UCSD-AML1 (cell line): ENCODE measurements at regions not wholly inside any gene's neighbourhood (a gene's known extent, or its start where the extent isn't known, plus 50 kb on each side); places are given as distances from the start of the nearest gene placed in this dataset.

Experiments used
- DNase-seq: peaks from one replicate; lab custom pipeline; 2025; ENCODE audit not compliant: unreplicated experiment; lab: John Stamatoyannopoulos, UW

DNA sequence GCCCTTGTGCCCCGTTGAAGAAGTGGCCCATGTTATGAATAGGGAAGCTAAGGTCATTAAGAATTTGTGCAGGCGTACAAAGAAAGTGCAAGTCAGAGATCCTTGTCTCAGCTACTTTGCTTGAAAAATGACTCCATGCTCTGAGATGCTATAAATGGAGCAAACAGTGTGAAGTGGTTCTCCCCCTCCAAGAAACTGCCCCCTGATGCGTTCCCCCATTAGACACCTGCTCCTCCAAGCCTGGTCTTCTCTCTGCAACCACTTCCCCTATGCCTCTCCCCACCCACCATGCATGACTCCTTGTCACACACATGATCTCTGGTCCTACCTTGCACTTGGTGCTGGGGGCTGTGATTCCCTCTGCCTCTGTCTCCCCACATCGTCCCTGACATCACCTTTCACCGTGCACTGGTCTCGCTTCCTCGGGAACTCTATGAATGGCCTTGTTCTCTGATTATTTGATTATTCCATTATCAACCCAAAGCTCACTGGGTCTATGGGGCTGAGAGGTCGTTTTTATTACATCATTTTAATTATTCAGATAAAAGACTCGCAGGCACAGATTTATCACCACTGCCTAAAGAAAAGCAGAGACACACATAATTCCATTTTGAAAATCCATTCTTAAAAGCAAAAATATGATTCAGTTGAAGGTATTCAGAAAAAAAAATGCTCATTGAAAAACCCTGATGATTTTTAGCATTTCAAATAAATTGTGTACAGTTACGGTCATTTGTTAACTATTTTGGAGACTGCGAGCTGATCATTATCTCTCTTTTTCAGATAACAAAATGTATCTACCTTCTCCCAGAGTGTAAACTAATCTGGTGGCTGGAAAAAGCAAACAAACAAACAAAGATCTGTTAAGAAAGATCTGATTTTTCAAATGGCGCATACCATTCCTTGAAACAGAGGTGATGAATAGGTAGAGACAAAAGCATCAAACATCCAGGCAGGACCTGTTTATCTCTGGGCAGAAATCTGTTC is 294.9 kb downstream of the SOX11 start:
- no peak for DNase-seq

DNA sequence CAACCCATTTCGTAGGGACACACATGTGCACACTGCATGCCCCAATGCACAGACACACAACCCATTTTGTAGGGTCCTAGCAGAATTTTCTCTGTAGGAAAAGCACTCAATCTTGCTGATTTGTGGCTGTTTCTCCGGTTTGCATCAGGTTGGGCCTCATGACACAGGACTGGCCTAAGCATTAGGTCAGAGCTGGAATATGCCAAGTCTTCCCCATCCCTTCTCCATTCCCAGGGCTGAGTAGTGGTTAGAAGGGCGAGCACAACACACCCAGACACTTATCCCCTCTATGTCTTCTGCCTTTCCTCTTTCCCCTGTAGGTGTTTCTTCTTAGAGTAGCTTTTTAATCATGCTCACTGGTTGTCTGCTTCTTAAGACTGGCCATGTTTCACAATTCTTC is 295.9 kb downstream of the SOX11 start:
- DNase-seq = no peak

DNA sequence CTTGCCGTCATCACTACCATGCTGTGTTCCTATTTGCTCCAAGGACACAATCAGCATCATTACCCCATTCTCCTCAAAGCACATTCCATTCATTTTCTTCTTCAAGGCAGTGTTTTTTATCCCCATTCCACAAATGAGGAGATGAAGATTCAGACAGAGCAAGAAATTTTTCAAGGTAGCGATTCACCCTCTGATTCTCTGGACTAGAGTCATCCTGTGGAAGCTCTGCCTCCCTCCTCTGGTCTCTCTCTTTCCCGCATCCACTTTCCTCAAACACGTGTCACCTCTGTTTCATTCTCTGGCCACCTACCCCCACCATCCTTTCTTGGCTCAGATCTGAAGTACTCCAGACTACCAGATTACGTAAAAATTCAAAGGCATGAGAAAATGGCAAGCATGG is 297.9 kb downstream of the SOX11 start:
- DNase-seq = no peak

DNA sequence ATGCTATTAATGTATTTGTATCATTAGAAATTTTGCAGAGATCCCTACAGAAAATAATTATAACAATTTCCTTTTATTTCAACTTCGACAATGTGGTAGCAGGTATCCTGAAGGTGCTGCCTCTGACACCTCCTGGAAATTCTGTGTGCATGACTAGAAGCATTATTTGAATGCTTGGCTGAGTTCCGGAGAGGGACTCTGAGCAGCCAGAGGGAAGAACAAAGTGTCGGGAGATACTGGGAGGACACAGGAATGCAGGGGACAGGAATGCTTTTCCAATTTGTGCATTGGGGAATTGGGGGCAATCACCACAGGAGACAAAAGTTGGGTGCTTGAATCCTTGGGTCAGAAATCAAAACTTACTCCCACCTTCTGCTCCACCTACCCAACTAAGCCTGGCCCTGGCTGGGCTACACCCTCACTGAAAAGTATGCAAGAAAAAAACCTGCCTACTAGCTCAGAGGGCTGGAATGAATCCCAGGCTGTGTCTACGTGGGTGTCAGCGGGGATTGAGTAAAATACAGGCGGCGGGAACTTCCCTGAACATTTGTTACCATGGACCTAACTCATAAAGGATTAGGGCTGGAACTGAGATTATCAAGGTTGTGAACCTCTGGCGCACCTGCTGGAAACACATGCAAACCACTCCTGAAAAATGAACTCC is 299.3 kb downstream of the SOX11 start:
- no peak for DNase-seq

DNA sequence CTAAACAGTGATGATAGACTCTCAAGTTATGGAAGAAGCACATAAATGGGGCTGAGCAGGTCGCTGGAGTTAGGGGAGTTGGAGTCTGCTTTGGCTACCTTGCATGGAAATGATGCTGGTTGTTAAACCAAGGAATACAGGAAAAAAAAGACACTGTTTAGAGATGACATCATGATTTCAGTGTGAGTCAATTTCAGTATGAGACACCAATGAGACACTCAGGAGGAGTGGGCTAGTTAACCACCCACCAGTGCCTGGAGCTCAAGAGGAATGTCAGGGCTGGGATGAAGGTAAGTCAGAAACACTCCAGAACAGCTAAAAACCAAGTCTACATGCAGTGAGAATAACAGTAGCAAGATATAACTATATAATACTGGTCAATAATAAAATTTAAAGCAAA is 303.6 kb downstream of the SOX11 start:
- DNase-seq = no peak

DNA sequence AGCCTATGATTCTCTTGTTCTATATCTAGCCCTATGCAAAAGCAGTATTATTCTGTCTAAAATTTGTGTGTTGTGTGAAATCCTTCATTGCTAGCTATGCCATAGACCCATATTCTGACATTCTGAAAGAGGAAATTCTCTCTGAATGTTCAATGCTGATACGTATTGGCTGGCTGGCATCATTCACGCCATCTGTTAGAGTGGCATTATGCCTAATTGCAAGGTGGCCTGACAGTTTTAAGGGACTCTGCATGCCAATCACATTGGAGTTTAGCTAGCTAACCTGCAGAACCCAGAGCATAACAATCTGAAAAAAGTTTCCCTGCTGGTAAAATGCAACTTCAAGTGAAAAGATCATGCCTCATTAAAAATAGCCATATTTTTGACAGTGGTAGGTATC is 316.0 kb downstream of the SOX11 start:
- DNase-seq = no peak

DNA sequence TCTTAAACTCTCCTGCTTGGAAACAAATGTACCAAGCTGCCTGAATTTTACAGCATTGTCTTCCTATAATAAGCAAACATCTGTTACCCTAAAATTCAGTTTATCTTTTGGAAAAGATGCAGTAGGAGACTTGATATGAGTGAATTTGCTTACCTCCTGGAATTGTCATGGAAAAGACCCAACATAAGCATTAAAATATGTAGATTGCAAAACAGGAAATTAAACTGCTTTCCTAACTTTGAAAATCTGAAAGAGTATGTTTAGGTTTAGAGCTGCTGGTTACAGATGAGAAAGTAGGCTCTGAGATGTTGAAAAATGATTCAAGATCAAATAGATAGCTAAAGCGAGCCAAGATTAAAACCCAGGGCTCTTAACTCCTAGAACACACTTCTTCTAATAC is 316.5 kb downstream of the SOX11 start:
- no peak for DNase-seq

DNA sequence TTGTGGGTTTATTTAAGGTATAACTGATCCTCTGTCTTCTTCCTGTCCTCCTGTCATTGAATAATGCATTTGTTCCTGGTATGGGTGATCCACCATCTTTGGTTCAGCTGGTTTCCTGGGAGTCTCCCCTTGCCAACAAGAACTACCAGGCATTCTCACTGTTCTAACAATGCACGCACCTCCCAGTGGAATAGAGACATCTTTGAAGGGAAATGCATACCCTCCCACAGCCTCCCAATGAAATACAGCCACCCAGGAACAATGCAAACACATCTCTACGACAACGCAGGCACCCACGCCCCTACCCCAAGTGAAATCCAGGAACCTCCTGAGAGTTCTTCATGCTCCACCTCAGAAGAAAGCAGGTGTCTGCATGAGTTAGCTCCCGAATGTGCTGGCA is 318.0 kb downstream of the SOX11 start:
- no peak for DNase-seq

DNA sequence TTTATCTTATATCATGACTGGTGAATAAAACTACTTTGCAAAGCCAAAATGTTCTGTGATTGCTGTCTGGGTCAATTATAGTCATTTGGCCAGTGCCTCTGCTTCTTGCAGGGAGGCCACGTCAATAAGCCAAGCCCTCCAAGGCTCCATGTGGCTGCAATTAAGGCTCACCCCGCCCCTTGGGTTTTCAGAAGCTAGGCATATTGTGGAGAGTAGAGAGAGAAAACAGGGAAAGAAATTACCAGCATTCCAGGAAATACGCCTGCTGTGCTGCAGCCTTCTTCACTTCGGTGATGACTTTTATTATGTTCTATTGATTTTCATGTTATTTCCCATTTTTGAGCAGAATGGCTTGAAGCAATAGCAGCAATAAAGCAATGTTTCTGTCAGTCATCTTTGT is 319.7 kb downstream of the SOX11 start:
- no peak for DNase-seq

DNA sequence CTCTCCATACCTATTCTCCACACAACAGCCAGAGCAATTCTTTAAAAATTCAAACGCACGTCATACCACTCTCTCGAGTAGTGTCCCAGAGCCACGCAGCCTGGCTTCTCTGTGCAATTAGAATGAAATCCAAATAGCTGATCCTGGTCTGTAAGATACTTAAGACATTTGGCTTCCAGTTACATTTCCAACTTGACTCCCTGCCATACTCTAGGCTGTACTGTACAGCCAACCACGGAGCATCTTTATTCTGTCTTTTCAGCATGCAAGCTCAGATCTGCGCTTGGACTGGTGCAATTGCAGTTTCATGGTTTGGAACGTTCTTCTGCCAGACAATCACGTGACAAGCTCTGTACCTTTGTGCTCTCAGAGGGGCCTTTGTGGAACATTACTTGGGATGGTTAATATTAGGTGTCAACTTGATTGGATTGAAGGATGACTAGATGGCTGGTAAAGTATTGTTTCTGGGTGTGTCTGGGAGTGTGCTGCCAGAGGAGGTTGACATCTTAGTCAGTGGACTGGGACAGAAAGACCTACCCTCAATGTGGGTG is 325.6 kb downstream of the SOX11 start:
- no peak for DNase-seq

DNA sequence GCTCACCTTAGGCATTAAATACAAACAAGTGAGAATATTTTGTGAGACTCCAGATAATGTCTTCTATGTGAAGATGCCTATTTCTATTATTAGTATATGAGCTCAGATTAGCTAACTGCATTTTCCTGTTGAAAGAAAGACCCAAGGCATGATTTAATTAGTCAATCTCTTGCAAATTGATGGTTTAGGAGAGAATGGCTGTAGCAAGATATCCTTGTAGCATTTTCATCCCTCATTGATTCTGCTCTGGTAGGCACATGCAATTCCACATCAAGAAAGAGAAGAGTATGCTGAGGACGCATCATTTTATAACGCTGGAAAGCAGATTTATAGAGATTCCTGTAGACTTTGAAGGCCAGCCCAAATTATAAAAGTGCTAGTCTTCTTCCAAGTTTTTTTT is 332.0 kb downstream of the SOX11 start:
- DNase-seq = no peak

DNA sequence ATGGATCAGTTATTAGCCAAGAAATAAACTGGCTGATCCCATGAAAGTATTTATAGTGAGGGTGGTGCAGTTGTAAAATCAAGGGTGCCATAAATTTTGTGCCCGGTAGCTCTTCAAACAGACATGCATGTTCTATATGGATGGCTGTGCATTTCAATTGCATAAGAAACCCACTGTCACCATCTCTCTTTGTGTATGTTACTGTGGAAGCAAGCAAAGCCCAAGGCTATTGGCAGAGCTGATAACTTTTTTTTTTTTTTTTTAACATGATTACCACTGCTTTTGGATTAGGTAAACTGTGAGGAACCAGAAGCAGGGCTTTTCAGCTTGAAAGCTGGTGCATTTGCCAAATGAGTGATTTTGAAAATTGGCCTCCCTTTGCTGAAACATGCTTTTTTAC is 332.6 kb downstream of the SOX11 start:
- DNase-seq = no peak

DNA sequence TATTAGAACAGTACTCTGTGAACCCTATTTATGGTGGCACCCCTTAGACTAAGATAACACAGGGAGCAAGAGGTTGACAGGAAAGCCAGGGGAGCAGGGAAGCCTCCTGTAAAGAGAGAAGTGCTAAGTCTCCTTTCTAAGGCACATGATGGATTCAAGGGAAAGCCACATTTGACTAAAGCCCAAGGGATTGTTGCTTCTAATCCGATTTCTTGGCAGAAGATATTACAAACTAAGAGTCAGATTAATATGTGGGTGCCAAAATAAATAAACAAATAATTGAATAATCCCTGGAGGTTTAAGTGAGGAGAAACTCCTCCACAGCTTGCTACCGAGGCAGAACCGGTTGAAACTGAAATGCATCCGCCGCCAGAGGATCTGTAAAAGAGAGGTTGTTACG is 333.2 kb downstream of the SOX11 start:
- DNase-seq = no peak

DNA sequence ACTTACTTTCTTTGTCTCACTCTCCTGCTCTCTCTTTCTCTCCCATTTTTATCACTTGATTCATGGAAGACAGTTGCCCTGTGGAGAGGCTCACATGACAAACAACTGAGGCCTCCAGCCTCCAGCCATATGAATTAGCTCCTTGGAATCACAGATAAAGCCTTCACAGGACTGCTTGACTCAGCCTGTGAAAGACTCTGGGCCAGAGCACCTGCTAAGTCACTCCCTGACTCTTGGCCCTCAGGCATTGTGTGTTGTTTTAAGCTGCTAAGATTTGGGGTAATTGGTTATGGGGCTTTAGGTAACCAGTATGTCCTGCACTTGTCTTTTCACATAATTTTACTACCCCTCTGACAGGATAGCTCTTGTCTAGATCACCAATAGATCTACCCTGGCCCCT is 334.9 kb downstream of the SOX11 start:
- no peak for DNase-seq

DNA sequence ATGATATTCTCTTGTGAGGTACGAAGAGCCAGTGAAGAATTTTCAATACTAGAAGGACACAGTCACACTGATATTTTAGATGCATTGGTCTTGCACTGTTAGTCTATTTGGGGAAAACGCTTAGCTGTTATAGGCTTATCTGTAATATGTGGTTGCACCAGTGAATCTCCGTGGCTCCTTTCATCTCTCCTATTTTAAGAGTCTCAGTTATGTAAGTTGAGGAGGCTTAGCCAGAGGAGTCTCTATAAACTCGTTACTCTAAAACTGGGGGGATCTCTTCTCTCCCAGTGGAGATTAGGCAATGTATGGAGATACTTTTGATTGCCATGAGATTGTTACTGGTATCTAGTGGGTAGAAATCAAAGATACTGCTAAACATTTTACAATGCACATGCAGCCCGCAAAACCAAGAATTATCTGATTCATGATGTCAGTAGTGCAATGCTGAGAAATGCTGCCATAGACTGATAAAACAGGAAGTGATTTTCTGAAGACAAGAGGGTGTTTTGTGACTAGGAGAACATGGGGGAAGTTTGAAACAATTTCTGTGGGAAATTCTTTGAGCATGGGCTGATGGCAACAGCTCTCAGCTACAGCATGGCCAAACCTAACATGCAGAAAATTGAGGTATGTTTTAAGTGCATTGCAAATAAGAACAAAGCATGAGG is 339.1 kb downstream of the SOX11 start:
- no peak for DNase-seq

DNA sequence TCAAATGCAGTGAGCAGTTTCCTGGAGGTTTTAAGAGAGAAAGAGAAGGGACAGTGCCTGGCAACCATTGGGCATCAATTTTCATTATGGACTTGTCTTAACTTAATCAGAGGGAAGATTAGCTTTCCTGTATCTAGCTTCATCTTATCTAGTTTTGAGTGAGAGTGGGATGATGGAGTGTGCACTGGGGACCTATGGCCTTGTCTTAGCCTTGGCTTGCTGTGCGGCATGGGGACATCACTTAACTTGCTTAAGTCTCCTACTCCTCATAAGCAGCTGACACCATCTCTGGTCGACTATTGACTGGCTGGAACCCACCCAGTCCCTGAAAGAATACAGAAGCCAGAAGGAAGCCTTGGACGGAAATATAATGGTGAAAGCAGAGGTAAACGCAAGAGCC is 344.0 kb downstream of the SOX11 start:
- no peak for DNase-seq

DNA sequence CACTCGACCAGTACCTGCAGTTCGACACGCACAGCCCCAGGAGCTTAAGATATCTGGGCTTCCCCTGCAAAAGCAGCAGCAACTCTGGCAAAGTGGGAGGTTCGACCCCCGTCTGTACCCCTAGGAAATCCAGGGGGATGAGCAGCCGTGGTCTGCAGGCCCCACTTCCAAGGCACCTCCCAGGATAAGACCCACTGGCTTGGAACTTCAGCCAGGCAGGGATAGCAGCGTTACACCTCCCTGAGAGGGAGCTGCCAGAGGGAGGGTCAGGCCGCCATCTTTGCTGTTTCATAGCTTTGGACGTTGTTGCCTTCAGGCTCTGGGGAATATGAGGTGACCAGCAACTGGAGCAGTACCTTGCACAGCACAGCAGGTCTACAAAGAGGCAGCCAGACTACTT is 351.1 kb downstream of the SOX11 start:
- DNase-seq = no peak

DNA sequence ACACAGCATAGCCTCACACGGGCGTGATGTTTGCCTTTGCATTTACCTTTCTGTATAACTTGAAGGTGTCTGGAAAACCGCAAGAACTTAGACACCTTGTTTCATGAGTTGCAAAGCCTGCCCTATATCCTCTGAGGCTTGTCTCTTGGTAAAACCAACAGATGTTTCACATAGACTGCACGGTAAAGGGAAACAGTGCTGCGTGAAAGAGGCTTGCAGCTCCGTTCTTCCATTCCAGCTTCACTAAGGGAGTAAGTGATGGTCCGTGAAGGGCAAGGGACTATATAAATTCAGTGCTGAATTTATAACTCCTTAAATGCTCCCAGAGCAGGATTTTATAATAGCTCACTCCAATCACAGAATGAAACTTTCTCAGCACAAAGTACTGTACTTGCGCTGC is 360.5 kb downstream of the SOX11 start:
- DNase-seq = no peak

DNA sequence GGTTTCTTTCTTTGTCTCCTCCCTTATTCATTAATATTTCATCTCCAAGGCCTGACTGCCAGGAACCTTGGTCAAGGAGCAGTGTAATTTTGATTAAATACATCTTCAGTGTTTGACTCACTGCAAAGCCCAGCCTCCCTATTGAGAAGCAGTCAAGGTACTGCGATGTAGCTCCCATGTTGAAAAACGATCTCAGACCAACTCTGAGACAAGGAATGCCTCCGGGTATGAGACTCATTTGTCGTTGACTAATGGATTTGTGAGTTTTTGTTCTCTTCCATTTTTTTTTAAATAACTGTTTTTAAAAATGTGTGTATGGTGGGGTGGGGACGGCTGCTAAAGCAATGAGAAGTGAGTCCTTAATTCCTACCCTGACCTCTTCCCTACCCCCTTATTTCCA is 361.6 kb downstream of the SOX11 start:
- DNase-seq = no peak

DNA sequence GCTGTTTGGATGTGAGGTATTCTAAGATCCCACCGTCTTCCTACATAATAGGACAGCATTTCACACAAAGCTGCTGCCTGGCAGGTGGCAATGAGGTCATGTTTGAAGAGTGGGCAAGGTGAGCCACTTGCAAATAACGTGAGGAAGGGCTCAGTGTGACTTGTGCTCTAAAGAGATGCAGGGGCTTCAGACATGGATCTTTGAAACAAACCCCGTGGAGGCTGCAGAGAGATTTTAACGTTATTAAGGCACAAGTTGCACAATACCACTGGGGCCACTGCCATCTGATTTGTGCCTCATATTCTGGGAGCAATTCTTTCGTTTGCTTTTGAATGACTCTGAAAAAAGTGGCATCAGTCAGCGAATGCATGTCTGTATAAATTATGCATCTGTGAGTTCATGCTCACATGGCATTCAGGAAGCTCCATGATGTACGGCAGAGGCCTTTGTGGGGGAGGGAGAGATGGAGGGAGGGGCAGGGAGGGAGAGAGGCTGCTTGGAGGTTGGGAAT is 362.0 kb downstream of the SOX11 start:
- DNase-seq = no peak

DNA sequence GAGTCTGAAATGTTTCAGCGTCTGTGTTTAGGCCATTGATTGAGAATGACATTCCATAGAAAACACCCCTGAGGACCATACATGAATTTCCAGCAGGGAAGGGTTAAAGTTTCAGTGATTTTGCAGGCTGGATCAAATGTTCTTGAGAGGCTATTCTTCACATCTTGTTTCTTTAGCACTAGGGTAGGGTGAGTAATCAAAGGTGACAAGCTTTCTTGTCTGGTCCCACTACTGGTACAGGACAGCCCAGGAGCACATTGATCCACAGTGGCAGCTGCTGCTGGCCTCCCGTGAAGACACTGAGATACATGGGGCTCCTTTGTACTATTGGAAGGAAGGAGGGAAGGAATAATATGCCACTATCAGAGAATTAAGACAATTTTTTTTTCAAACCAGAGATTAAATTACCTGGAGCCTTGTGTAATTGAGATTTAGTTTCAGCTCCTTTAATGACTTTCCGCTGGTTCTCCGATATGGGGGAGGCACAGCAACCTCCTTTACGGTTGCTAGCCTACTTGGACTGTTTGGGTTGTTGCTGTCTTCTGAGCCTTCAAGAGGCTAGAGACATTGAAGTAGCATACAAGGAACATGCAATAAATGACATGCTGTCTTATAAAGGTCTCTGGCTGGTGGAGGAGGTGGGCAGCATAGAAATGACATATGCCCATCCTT is 368.9 kb downstream of the SOX11 start:
- DNase-seq = no peak
